ENCODE measurements at regions not wholly inside any gene's neighbourhood (a gene's known extent, or its start where the extent isn't known, plus 50 kb on each side); places are given as distances from the start of the nearest gene placed in this dataset.

- Mint-ChIP-seq H3K36me3 (no peaks in the 10 kb centered on the region), H3K4me3 (no peak overlapping the region), H3K9me3 (peaks cover 3 to 10% (median 6%) of the 10 kb centered on the region in 3 donors), H3K27ac (no peak overlapping the region), H3K4me1 (no peaks in the 10 kb centered on the region), H3K27me3 (no peaks in the 10 kb centered on the region)
- Histone ChIP-seq H3K27ac (ENCODE audit: low read length) (no peak overlapping the region), H3K4me1 (ENCODE audit: control insufficient read depth in 1 of 2, extremely low read depth in 1 of 2, insufficient read depth in 2 of 2, low read length in 2 of 2) (no peaks in the 10 kb centered on the region), H3K4me3 (ENCODE audit: control insufficient read depth in 1 of 2, extremely low read depth in 1 of 2, low read length in 1 of 2) (no peak overlapping the region), H3K27me3 (replicated peaks in 1 of 2; ENCODE audit: control insufficient read depth in 2 of 2, extremely low read depth in 1 of 2, insufficient read depth in 2 of 2, low read length in 1 of 2) (no peaks in the 10 kb centered on the region), H3K36me3 (ENCODE audit: control insufficient read depth in 2 of 2, extremely low read depth in 1 of 2, insufficient read depth in 1 of 2, low read length in 1 of 2) (no peaks in the 10 kb centered on the region), H3K9me3 (no peaks in the 10 kb centered on the region)
- WGBS (ENCODE audit: insufficient coverage), result 75% methylated on average over 1 of the region's 2 CpGs
- CTCF ChIA-PET, result no interaction called here
- DNase-seq (no peak), ATAC-seq (replicated peaks in 1 of 4) (no peak)
- POLR2A ChIA-PET, result no interaction called here
Measured at GRCh38 chr4:34464196-34464595, 1780.1 kb downstream of the ARAP2 start.

GRCh38 chr4:34466411-34466810 lies 1777.9 kb downstream of the ARAP2 start:
- Mint-ChIP-seq H3K36me3 (no peaks in the 10 kb centered on the region), H3K9me3 (peaks cover 9 to 11% (median 10%) of the 10 kb centered on the region in 3 donors)
- CTCF ChIA-PET, result no interaction called here

GRCh38 chr4:34469516-34469915 lies 1774.8 kb downstream of the ARAP2 start:
- Mint-ChIP-seq H3K4me3 (no peak overlapping the region), H3K9me3 (peaks cover 6 to 15% (median 14%) of the 10 kb centered on the region in 3 donors), H3K36me3 (no peaks in the 10 kb centered on the region), H3K27me3 (no peaks in the 10 kb centered on the region), H3K27ac (no peak overlapping the region), H3K4me1 (no peaks in the 10 kb centered on the region)
- Histone ChIP-seq H3K27ac (ENCODE audit: low read length) (no peak overlapping the region), H3K9me3 (no peaks in the 10 kb centered on the region), H3K4me1 (ENCODE audit: control insufficient read depth in 1 of 2, extremely low read depth in 1 of 2, insufficient read depth in 2 of 2, low read length in 2 of 2) (no peaks in the 10 kb centered on the region), H3K36me3 (ENCODE audit: control insufficient read depth in 2 of 2, extremely low read depth in 1 of 2, insufficient read depth in 1 of 2, low read length in 1 of 2) (no peaks in the 10 kb centered on the region), H3K4me3 (ENCODE audit: control insufficient read depth in 1 of 2, extremely low read depth in 1 of 2, low read length in 1 of 2) (no peak overlapping the region), H3K27me3 (replicated peaks in 1 of 2; ENCODE audit: control insufficient read depth in 2 of 2, extremely low read depth in 1 of 2, insufficient read depth in 2 of 2, low read length in 1 of 2) (no peaks in the 10 kb centered on the region)
- ATAC-seq (replicated peaks in 1 of 4) (no peak), DNase-seq (no peak)
- WGBS (ENCODE audit: insufficient coverage), result no CpG with 5 or more reads among the region's 2 CpGs
- POLR2A ChIA-PET, result no interaction called here
- CTCF ChIA-PET, result no interaction called here

More at GRCh38 chr4:34466411-34466810, 1777.9 kb downstream of the ARAP2 start:
- POLR2A ChIA-PET, result no interaction called here
- WGBS (ENCODE audit: insufficient coverage), result 20% methylated on average over 1 of the region's 1 CpG
- Mint-ChIP-seq H3K4me1 (no peaks in the 10 kb centered on the region), H3K27ac (no peak overlapping the region), H3K27me3 (no peaks in the 10 kb centered on the region), H3K4me3 (no peak overlapping the region)
- Histone ChIP-seq H3K9me3 (no peaks in the 10 kb centered on the region), H3K27me3 (replicated peaks in 1 of 2; ENCODE audit: control insufficient read depth in 2 of 2, extremely low read depth in 1 of 2, insufficient read depth in 2 of 2, low read length in 1 of 2) (no peaks in the 10 kb centered on the region), H3K4me1 (ENCODE audit: control insufficient read depth in 1 of 2, extremely low read depth in 1 of 2, insufficient read depth in 2 of 2, low read length in 2 of 2) (no peaks in the 10 kb centered on the region), H3K27ac (ENCODE audit: low read length) (no peak overlapping the region), H3K4me3 (ENCODE audit: control insufficient read depth in 1 of 2, extremely low read depth in 1 of 2, low read length in 1 of 2) (no peak overlapping the region), H3K36me3 (ENCODE audit: control insufficient read depth in 2 of 2, extremely low read depth in 1 of 2, insufficient read depth in 1 of 2, low read length in 1 of 2) (no peaks in the 10 kb centered on the region)
- DNase-seq (no peak), ATAC-seq (replicated peaks in 1 of 4) (no peak)

GRCh38 chr4:34485252-34485651 lies 1759.1 kb downstream of the ARAP2 start:
- ChIA-PET POLR2A (no interaction called here), CTCF (no interaction called here)
- Histone ChIP-seq H3K27ac (ENCODE audit: low read length) (no peak overlapping the region), H3K36me3 (ENCODE audit: control insufficient read depth in 2 of 2, extremely low read depth in 1 of 2, insufficient read depth in 1 of 2, low read length in 1 of 2) (no peaks in the 10 kb centered on the region), H3K27me3 (replicated peaks in 1 of 2; ENCODE audit: control insufficient read depth in 2 of 2, extremely low read depth in 1 of 2, insufficient read depth in 2 of 2, low read length in 1 of 2) (no peaks in the 10 kb centered on the region), H3K4me1 (ENCODE audit: control insufficient read depth in 1 of 2, extremely low read depth in 1 of 2, insufficient read depth in 2 of 2, low read length in 2 of 2) (no peaks in the 10 kb centered on the region), H3K4me3 (ENCODE audit: control insufficient read depth in 1 of 2, extremely low read depth in 1 of 2, low read length in 1 of 2) (no peak overlapping the region), H3K9me3 (no peaks in the 10 kb centered on the region)
- no peaks in the 10 kb centered on the region for H3K36me3 Mint-ChIP-seq
- no peaks in the 10 kb centered on the region for H3K27me3 Mint-ChIP-seq
- ATAC-seq (replicated peaks in 1 of 4) (no peak), DNase-seq (no peak)
- no peaks in the 10 kb centered on the region for H3K4me1 Mint-ChIP-seq
- no peak overlapping the region for H3K27ac Mint-ChIP-seq
- H3K4me3 Mint-ChIP-seq, result no peak overlapping the region
- H3K9me3 Mint-ChIP-seq, result peaks cover 10 to 14% (median 10%) of the 10 kb centered on the region in 3 donors

GRCh38 chr4:34486461-34487363 lies 1757.6 kb downstream of the ARAP2 start:
- CTCF ChIA-PET, result no interaction called here
- Mint-ChIP-seq H3K27me3 (no peaks in the 10 kb centered on the region), H3K36me3 (no peaks in the 10 kb centered on the region), H3K4me3 (no peak overlapping the region), H3K9me3 (peaks cover 10 to 14% (median 10%) of the 10 kb centered on the region in 3 donors), H3K4me1 (no peaks in the 10 kb centered on the region), H3K27ac (no peak overlapping the region)
- H3K4me3 ChIP-seq (ENCODE audit: control insufficient read depth in 1 of 2, extremely low read depth in 1 of 2, low read length in 1 of 2), result no peak overlapping the region
- POLR2A ChIA-PET, result no interaction called here
- H3K36me3 ChIP-seq (ENCODE audit: control insufficient read depth in 2 of 2, extremely low read depth in 1 of 2, insufficient read depth in 1 of 2, low read length in 1 of 2), result no peaks in the 10 kb centered on the region
- H3K27ac ChIP-seq (ENCODE audit: low read length), result no peak overlapping the region
- no peak for DNase-seq
- WGBS (ENCODE audit: insufficient coverage), result 80% methylated on average over 1 of the region's 5 CpGs
- H3K27me3 ChIP-seq (replicated peaks in 1 of 2; ENCODE audit: control insufficient read depth in 2 of 2, extremely low read depth in 1 of 2, insufficient read depth in 2 of 2, low read length in 1 of 2), result no peaks in the 10 kb centered on the region
- no peak for ATAC-seq (replicated peaks in 1 of 4)
- H3K9me3 ChIP-seq, result no peaks in the 10 kb centered on the region
- no peaks in the 10 kb centered on the region for H3K4me1 ChIP-seq (ENCODE audit: control insufficient read depth in 1 of 2, extremely low read depth in 1 of 2, insufficient read depth in 2 of 2, low read length in 2 of 2)

- Mint-ChIP-seq H3K4me3 (no peak overlapping the region), H3K27ac (no peak overlapping the region), H3K27me3 (no peaks in the 10 kb centered on the region), H3K9me3 (peaks cover 14 to 22% (median 18%) of the 10 kb centered on the region in 3 donors), H3K36me3 (no peaks in the 10 kb centered on the region), H3K4me1 (no peaks in the 10 kb centered on the region)
- ATAC-seq (replicated peaks in 1 of 4) (no peak), DNase-seq (no peak)
- Histone ChIP-seq H3K36me3 (ENCODE audit: control insufficient read depth in 2 of 2, extremely low read depth in 1 of 2, insufficient read depth in 1 of 2, low read length in 1 of 2) (no peaks in the 10 kb centered on the region), H3K27ac (ENCODE audit: low read length) (no peak overlapping the region), H3K27me3 (replicated peaks in 1 of 2; ENCODE audit: control insufficient read depth in 2 of 2, extremely low read depth in 1 of 2, insufficient read depth in 2 of 2, low read length in 1 of 2) (no peaks in the 10 kb centered on the region), H3K9me3 (no peaks in the 10 kb centered on the region), H3K4me3 (ENCODE audit: control insufficient read depth in 1 of 2, extremely low read depth in 1 of 2, low read length in 1 of 2) (no peak overlapping the region), H3K4me1 (ENCODE audit: control insufficient read depth in 1 of 2, extremely low read depth in 1 of 2, insufficient read depth in 2 of 2, low read length in 2 of 2) (no peaks in the 10 kb centered on the region)
- no CpG with 5 or more reads among the region's 1 CpG for WGBS (ENCODE audit: insufficient coverage)
- CTCF ChIA-PET, result no interaction called here
- POLR2A ChIA-PET, result no interaction called here
Measured at GRCh38 chr4:34492414-34492813, 1751.9 kb downstream of the ARAP2 start.
